ENCODE measurements at regions not wholly inside any gene's neighbourhood (a gene's known extent, or its start where the extent isn't known, plus 50 kb on each side); places are given as distances from the start of the nearest gene placed in this dataset.

DNA sequence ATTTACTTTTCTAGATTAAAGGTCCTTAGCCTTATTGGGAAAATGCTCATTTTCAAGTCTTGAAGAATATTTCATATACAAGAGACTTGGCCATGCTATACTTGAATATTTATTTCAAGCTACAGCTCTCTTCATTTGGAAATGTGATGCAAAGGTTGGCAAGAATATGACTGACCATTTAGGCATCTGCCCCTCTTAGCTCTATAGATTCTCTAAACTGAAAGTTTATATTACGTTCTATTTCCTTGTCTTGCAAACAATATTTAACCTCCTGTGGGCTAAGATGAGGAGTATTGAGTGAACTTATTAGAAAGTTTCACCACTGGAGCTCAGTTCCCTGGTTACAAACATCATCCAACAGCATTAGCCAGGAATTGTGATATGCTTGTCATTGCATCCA lies 593.1 kb downstream of the MAT2B start:
- Histone ChIP-seq H3K36me3 (ENCODE audit: insufficient read depth, low read length) (no peaks in the 10 kb centered on the region), H2AFZ (ENCODE audit: low read length) (no peak overlapping the region), H3K4me1 (ENCODE audit: insufficient read depth, low read length, poor library complexity, severe bottlenecking) (no peaks in the 10 kb centered on the region), H4K20me1 (ENCODE audit: insufficient read depth, low read length) (no peaks in the 10 kb centered on the region), H3K79me2 (ENCODE audit: insufficient read depth, low read depth, low read length) (no peaks in the 10 kb centered on the region), H3K27ac (ENCODE audit: low read depth, low read length, poor library complexity, severe bottlenecking) (no peak overlapping the region), H3K9me2 (ENCODE audit: insufficient read depth, low read length) (no peaks in the 10 kb centered on the region), H3K9me3 (ENCODE audit: low read length) (no peaks in the 10 kb centered on the region), H3K4me3 (ENCODE audit: low read depth, low read length, poor library complexity, severe bottlenecking) (no peak overlapping the region), H3K4me2 (ENCODE audit: low read length) (no peak overlapping the region)
- POLR2A ChIA-PET, result interaction anchor here (0.7 kb wide), 2 partner anchors 18 to 371 kb away, joined by 3 read pairs; no protein-coding TSS in a partner anchor
- intact Hi-C loops (cut with micrococcal nuclease; ENCODE audit: unreplicated experiment), result no loop called here
- TF ChIP-seq, protein P1, sequence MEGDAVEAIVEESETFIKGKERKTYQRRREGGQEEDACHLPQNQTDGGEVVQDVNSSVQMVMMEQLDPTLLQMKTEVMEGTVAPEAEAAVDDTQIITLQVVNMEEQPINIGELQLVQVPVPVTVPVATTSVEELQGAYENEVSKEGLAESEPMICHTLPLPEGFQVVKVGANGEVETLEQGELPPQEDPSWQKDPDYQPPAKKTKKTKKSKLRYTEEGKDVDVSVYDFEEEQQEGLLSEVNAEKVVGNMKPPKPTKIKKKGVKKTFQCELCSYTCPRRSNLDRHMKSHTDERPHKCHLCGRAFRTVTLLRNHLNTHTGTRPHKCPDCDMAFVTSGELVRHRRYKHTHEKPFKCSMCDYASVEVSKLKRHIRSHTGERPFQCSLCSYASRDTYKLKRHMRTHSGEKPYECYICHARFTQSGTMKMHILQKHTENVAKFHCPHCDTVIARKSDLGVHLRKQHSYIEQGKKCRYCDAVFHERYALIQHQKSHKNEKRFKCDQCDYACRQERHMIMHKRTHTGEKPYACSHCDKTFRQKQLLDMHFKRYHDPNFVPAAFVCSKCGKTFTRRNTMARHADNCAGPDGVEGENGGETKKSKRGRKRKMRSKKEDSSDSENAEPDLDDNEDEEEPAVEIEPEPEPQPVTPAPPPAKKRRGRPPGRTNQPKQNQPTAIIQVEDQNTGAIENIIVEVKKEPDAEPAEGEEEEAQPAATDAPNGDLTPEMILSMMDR (conservative IDR thresholded peaks at IDR 0.05; ENCODE audit: low read length), result no peak
- no peak for TF ChIP-seq EZH2phosphoT487 (IDR thresholded peaks at IDR 0.05; ENCODE audit: borderline replicate concordance, low read depth, low read length)
- CTCF ChIA-PET (ENCODE audit: unreplicated experiment), result no interaction called here
- DNase-seq (ENCODE audit: low spot score), result no peak
- BruUV-seq (replicated peaks), result no TSS peak

DNA sequence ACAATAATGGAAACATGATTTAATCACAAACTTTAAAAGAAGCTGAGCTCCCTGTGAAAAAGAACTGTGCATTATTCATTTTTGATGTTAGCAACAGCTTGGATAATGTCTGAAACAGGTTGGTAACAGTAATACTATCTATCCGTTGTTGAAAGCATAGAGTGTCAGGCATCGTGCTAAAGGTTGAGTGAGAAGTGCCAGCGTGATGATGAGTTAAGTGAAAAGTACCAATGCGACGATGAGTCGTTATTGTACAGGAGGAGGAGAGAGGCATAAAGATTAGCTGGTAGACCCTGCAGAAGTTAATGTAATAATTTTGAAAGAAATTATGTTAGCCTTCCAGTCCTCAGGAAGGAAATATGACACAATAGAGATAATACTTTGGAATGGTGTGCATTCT lies 593.6 kb downstream of the MAT2B start:
- no peaks in the 10 kb centered on the region for H3K9me2 ChIP-seq (ENCODE audit: insufficient read depth, low read length)
- CTCF ChIA-PET (ENCODE audit: unreplicated experiment), result no interaction called here
- no peaks in the 10 kb centered on the region for H3K4me1 ChIP-seq (ENCODE audit: insufficient read depth, low read length, poor library complexity, severe bottlenecking)
- POLR2A ChIA-PET, result interaction anchor here (0.7 kb wide), 1 partner anchor 18 kb away, joined by 3 read pairs; no protein-coding TSS in a partner anchor
- no peaks in the 10 kb centered on the region for H3K9me3 ChIP-seq (ENCODE audit: low read length)
- TF ChIP-seq, protein P1 (conservative IDR thresholded peaks at IDR 0.05; ENCODE audit: low read length), result no peak
- TF ChIP-seq EZH2phosphoT487 (IDR thresholded peaks at IDR 0.05; ENCODE audit: borderline replicate concordance, low read depth, low read length), result no peak
- no peak overlapping the region for H3K4me3 ChIP-seq (ENCODE audit: low read depth, low read length, poor library complexity, severe bottlenecking)
- no peak overlapping the region for H3K4me2 ChIP-seq (ENCODE audit: low read length)
- no peak for DNase-seq (ENCODE audit: low spot score)
- H3K27ac ChIP-seq (ENCODE audit: low read depth, low read length, poor library complexity, severe bottlenecking), result no peak overlapping the region
- no TSS peak for BruUV-seq (replicated peaks)
- intact Hi-C loops (cut with micrococcal nuclease; ENCODE audit: unreplicated experiment), result no loop called here
- no peaks in the 10 kb centered on the region for H3K79me2 ChIP-seq (ENCODE audit: insufficient read depth, low read depth, low read length)
- H4K20me1 ChIP-seq (ENCODE audit: insufficient read depth, low read length), result no peaks in the 10 kb centered on the region
- H3K36me3 ChIP-seq (ENCODE audit: insufficient read depth, low read length), result no peaks in the 10 kb centered on the region
- no peak overlapping the region for H2AFZ ChIP-seq (ENCODE audit: low read length)

DNA sequence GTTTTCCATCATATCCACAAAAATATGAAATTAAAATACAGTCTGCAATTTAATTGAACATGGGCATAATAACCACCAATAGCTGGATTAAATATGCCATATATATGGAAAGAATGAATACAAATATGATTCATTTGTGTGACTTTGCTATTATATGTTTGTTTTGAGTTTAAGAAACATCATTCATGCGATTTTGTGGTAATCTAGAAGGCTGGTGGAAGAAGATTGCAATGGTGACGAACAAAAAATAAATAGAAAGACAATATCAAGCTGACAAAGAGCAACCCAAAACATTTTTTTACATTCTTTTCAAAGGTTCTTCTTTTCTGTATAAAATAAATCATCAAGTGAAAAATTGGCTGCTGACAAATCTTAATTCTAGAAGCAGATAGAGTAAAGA lies 610.0 kb downstream of the MAT2B start:
- TF ChIP-seq EZH2phosphoT487 (IDR thresholded peaks at IDR 0.05; ENCODE audit: borderline replicate concordance, low read depth, low read length), result no peak
- TF ChIP-seq, protein P1 (conservative IDR thresholded peaks at IDR 0.05; ENCODE audit: low read length), result no peak
- BruUV-seq (replicated peaks), result no TSS peak
- Histone ChIP-seq H3K4me3 (ENCODE audit: low read depth, low read length, poor library complexity, severe bottlenecking) (no peak overlapping the region), H3K9me2 (ENCODE audit: insufficient read depth, low read length) (no peaks in the 10 kb centered on the region), H2AFZ (ENCODE audit: low read length) (no peak overlapping the region), H3K27ac (ENCODE audit: low read depth, low read length, poor library complexity, severe bottlenecking) (no peak overlapping the region), H4K20me1 (ENCODE audit: insufficient read depth, low read length) (no peaks in the 10 kb centered on the region), H3K79me2 (ENCODE audit: insufficient read depth, low read depth, low read length) (no peaks in the 10 kb centered on the region), H3K36me3 (ENCODE audit: insufficient read depth, low read length) (no peaks in the 10 kb centered on the region), H3K4me1 (ENCODE audit: insufficient read depth, low read length, poor library complexity, severe bottlenecking) (no peaks in the 10 kb centered on the region), H3K4me2 (ENCODE audit: low read length) (no peak overlapping the region), H3K9me3 (ENCODE audit: low read length) (no peaks in the 10 kb centered on the region)
- ChIA-PET CTCF (ENCODE audit: unreplicated experiment) (no interaction called here), POLR2A (interaction anchor here (0.6 kb wide), 1 partner anchor 68 kb away, joined by 3 read pairs; no protein-coding TSS in a partner anchor)
- intact Hi-C loops (cut with micrococcal nuclease; ENCODE audit: unreplicated experiment), result no loop called here
- DNase-seq (ENCODE audit: low spot score), result no peak
